ENCODE measurements at regions not wholly inside any gene's neighbourhood (a gene's known extent, or its start where the extent isn't known, plus 50 kb on each side); places are given as distances from the start of the nearest gene placed in this dataset.

DNA sequence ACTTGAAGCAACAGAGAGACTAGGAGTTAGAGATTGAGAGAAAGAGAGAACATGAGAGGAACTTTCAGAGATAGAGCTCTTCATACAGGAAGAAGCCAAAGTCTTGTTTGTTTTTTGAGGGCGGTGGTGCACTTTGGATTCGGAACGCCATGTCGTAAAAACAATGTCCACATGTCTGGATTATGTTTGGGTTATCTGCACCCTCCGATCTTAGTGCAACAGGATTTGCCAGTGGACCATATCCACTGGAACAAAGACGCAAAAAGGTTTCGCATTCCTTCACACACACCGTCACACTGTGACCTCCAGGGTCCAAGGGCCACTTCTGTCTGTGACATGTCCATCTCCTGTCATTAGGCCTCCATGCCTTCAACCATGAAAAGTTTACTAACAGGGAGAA is 141.8 kb upstream of the ATP11B start:
- WGBS, 2 experiments (ENCODE audit: extremely low coverage in 2 of 2, insufficient read length in 1 of 2) = 85% methylated on average over 4 of the region's 8 CpGs; no CpG with 5 or more reads in 1 of the 2 experiments
- no peaks in the 10 kb centered on the region for H3K36me3 ChIP-seq (ENCODE audit: control insufficient read depth, insufficient read depth, low read length)
- H2AK5ac ChIP-seq (ENCODE audit: low read depth, low read length) = no peak overlapping the region
- H4K5ac ChIP-seq (ENCODE audit: low read depth, low read length) = no peak overlapping the region
- H3K79me1 ChIP-seq (ENCODE audit: low read depth in 1 of 2, low read length in 2 of 2) = no peaks in the 10 kb centered on the region
- in situ Hi-C loops (cut with MboI; ENCODE audit: low sequenced_read_pairs) = no loop called here
- no peak overlapping the region for H3K4me3 ChIP-seq (ENCODE audit: insufficient read depth, low read depth, low read length)
- H2BK120ac ChIP-seq (ENCODE audit: low read depth, low read length) = no peak overlapping the region
- H2AFZ ChIP-seq (replicated peaks; ENCODE audit: low read length, poor library complexity) = no peak overlapping the region
- POLR2A ChIA-PET (ENCODE audit: unreplicated experiment) = no interaction called here
- H3K9me3 ChIP-seq (ENCODE audit: control insufficient read depth, insufficient read depth, low read length) = peaks cover 4% of the 10 kb centered on the region; the same call in 1 of the 2 replicates
- H3K4ac ChIP-seq (ENCODE audit: low read depth, low read length) = no peak overlapping the region
- H3K9ac ChIP-seq (ENCODE audit: low read depth, low read length) = no peak overlapping the region
- H4K91ac ChIP-seq (ENCODE audit: insufficient read depth, low read depth, low read length) = no peak overlapping the region
- DNase-seq (no peak), ATAC-seq (ENCODE audit: low read depth) (no peak)
- H4K20me1 ChIP-seq (ENCODE audit: insufficient read depth, low read length) = no peaks in the 10 kb centered on the region
- H2BK20ac ChIP-seq (ENCODE audit: low read depth, low read length) = no peak overlapping the region
- H3K4me1 ChIP-seq (ENCODE audit: control insufficient read depth, insufficient read depth, low read length) = no peaks in the 10 kb centered on the region
- dilution Hi-C loops (cut with HindIII; ENCODE audit: low sequenced_read_pairs, unreplicated experiment) = no loop called here
- H2AK9ac ChIP-seq (replicated peaks; ENCODE audit: low read depth, low read length, poor library complexity) = no peak overlapping the region
- H2BK15ac ChIP-seq (ENCODE audit: low read depth, low read length) = no peak overlapping the region
- no peak overlapping the region for H3K56ac ChIP-seq (ENCODE audit: extremely low read depth, insufficient read depth, low read length)
- no peak for TF ChIP-seq RFX5 (IDR thresholded peaks at IDR 0.05; ENCODE audit: low read depth, low read length)
- TF ChIP-seq, protein P1, sequence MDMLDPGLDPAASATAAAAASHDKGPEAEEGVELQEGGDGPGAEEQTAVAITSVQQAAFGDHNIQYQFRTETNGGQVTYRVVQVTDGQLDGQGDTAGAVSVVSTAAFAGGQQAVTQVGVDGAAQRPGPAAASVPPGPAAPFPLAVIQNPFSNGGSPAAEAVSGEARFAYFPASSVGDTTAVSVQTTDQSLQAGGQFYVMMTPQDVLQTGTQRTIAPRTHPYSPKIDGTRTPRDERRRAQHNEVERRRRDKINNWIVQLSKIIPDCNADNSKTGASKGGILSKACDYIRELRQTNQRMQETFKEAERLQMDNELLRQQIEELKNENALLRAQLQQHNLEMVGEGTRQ (IDR thresholded peaks at IDR 0.05; ENCODE audit: low read depth, low read length) = no peak
- TF ChIP-seq, protein P2, sequence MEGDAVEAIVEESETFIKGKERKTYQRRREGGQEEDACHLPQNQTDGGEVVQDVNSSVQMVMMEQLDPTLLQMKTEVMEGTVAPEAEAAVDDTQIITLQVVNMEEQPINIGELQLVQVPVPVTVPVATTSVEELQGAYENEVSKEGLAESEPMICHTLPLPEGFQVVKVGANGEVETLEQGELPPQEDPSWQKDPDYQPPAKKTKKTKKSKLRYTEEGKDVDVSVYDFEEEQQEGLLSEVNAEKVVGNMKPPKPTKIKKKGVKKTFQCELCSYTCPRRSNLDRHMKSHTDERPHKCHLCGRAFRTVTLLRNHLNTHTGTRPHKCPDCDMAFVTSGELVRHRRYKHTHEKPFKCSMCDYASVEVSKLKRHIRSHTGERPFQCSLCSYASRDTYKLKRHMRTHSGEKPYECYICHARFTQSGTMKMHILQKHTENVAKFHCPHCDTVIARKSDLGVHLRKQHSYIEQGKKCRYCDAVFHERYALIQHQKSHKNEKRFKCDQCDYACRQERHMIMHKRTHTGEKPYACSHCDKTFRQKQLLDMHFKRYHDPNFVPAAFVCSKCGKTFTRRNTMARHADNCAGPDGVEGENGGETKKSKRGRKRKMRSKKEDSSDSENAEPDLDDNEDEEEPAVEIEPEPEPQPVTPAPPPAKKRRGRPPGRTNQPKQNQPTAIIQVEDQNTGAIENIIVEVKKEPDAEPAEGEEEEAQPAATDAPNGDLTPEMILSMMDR (conservative IDR thresholded peaks at IDR 0.05; ENCODE audit: low read depth, low read length) = no peak
- no peak for TF ChIP-seq RAD21 (IDR thresholded peaks at IDR 0.05; ENCODE audit: low read length)
- TF ChIP-seq RCOR1 (IDR thresholded peaks at IDR 0.05; ENCODE audit: insufficient replicate concordance, low read length) = no peak
- TF ChIP-seq NFE2L2 (IDR thresholded peaks at IDR 0.05; ENCODE audit: low read depth, low read length) = no peak
- TF ChIP-seq, protein P3, sequence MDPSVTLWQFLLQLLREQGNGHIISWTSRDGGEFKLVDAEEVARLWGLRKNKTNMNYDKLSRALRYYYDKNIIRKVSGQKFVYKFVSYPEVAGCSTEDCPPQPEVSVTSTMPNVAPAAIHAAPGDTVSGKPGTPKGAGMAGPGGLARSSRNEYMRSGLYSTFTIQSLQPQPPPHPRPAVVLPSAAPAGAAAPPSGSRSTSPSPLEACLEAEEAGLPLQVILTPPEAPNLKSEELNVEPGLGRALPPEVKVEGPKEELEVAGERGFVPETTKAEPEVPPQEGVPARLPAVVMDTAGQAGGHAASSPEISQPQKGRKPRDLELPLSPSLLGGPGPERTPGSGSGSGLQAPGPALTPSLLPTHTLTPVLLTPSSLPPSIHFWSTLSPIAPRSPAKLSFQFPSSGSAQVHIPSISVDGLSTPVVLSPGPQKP (IDR thresholded peaks at IDR 0.05; ENCODE audit: borderline replicate concordance, low read depth, low read length) = no peak
- no peak overlapping the region for H3K23ac ChIP-seq (ENCODE audit: low read depth, low read length)
- H4K8ac ChIP-seq (ENCODE audit: low read depth in 2 of 2, low read length in 2 of 2) = no peak overlapping the region
- no TSS peak for BruUV-seq (replicated peaks)
- no peak overlapping the region for H3K18ac ChIP-seq (ENCODE audit: low read depth, low read length)
- intact Hi-C loops (cut with micrococcal nuclease) = no loop called here
- no peaks in the 10 kb centered on the region for H3K9me1 ChIP-seq (ENCODE audit: insufficient read depth, low read length)
- no peak overlapping the region for H3K4me2 ChIP-seq (ENCODE audit: low read depth, low read length)
- H3K14ac ChIP-seq (replicated peaks; ENCODE audit: low read depth, low read length) = no peak overlapping the region
- CTCF ChIA-PET = no interaction called here
- H3K27me3 ChIP-seq (ENCODE audit: control insufficient read depth, insufficient read depth, low read length) = no peaks in the 10 kb centered on the region
- no peak overlapping the region for H2BK5ac ChIP-seq (ENCODE audit: low read depth, low read length, poor library complexity, severe bottlenecking)
- H3K27ac ChIP-seq (ENCODE audit: insufficient read depth, low read length) = no peak overlapping the region
